ENCODE measurements at regions not wholly inside any gene's neighbourhood (a gene's known extent, or its start where the extent isn't known, plus 50 kb on each side); places are given as distances from the start of the nearest gene placed in this dataset.

DNA sequence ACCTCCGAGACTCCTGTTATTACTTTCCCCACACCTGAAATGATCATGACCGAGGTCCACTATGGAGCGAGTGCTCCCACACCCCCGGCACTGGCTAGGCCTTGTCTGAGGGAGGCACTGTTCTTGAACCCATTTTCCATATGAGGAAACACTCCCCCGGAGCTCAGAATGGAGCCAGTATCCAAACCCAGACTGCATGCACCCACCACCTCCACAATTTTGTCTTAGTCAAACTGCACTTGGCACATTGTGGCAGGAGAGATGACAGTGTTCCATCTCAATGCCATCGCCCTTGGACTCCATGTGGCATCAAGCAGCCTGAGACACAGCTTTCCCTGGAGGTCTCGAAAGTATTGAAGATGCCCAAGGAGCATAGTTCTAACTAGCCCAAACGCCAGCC, 154.1 kb downstream of the NUP210 start:
- DNase-seq (ENCODE audit: low read depth), result no peak

DNA sequence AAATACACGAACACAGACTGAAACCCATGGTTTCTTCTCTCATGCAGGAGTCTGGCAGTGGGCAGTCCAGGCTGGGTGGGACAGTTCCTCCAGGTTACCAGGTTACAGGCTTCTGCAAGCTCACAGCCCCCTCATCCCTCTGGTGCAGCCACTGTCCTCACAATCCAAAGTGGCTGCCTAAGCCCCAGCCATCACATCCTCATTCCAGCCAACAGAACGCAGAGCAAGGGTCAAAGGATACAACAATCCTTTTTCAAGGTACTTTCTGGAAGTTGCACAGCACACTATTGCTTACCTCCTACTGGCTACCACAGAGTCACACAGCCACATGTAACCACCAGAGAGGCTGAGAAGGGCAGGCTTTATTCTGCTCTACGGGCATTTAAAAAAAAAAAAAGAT, 154.6 kb downstream of the NUP210 start:
- DNase-seq (ENCODE audit: low read depth), result no peak

DNA sequence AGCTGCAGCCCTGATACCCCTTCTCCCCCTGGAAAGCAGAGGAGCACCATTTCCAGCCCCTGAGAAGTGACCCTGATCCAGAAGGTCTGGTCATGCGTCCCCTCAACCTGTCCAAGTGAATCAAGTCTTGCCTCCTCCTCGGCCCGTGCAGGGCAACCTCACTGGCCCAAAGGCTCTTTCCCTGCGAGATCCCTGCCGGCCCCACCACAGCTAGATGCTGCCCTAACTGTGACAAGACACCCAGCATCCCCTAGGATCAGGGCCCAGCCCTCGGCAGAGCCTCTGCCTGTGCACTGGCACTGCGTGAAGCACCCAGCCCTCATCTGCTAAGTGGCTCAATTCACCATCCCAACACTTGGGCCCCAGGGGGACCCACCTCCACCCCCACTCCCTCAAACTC, 155.1 kb downstream of the NUP210 start:
- DNase-seq (ENCODE audit: low read depth), result no peak

DNA sequence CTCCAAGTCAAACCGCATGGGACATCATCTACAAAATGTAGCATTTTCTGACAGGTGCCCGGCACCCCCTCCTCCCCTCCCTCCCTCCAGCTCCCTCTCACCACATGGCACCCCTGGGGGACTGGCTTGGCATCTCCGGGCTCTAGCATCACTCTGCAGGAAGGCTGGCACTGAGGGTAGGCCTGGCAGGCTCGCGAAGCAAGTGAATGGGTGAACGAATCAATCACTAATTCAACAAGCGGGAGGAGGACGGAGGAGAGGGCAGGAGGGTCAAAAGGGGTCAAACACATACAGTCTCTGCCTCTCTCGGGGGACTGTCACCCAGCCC, 155.7 kb downstream of the NUP210 start:
- DNase-seq (ENCODE audit: low read depth), result no peak

DNA sequence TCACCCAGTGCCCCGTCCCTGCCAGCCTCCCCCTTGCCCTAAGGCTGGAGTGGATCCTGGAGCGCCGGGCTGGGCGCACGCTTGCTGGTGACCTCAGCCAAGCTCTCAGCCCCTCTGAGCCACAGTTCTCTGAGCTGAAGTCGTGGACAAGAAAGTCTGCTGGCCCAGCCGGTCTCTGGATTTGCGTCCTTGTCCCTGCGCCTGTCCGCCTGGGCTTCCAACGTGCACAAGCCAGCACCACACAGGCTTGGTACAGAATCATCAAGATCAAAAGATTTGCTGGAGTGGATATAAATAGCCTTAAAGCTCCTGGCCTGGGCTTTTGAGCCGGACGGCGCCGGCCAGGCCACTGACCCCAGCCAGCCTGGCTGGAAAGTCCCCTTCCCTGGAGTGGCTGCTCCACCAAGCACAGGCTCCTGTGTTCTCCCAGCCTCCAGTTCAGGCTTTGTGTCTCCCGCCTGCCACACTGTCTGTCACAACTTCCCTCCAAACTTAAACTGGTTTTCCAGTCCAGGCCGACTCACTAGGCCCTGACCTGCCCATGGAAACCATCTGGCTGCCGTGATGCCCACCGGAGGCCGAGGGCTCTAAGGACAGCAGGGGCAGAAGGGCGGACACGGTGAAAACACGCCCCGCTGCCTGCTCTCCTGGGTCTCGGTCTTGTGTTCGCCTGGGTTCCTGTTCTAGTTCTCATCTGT, 156.2 kb downstream of the NUP210 start:
- no peak for DNase-seq (ENCODE audit: low read depth)

DNA sequence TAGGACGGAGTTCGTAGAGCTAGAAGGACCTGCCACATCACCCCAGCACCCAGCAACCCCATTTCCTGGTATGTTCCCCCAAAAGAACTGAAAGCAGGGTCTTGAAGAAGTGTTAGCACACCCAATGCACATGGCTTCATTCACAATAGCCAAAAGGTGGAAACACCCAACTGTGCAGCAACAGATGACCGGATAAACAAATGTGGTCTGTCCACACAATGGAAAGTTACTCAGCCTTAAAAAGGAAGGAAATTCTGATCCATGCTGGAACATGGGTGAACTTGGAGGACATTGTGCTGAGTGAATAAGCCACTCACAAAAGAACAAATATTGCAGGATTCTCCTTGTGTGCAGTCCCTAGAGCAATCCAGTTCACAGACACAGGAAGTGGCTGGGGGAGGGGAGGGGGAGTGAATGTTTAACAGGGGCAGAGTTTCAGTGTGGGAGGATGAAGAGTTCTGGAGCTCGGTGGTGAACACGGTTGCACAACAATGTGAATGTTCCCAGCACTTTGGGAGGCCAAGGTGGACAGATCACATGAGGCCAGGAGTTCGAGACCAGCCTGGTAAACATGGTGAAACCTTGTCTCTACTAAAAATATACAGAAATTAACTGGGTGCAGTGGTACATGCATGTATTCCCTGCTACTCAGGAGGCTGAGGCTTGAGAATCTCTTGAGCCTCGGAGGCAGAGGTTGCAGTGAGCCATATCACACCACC, 157.5 kb downstream of the NUP210 start:
- DNase-seq (ENCODE audit: low read depth), result no peak

DNA sequence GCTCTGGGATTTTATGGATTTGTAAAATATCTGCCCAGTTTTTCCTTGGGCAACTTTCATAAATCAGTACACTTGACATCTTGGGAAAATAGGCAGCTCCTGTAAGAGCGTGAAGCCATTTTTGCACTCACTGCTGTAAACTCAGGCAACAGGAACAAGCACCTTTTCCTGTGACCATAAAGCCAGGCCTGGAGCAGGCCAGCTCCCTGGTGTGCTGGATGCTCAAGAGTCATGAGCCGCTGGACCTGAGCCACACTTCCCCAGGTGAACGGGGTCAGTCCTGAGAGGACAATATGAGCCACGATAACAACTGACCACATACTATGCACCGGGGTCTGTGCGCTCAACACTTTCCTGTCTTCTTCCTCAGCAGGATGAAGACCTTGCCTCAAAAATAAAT, 158.2 kb downstream of the NUP210 start:
- DNase-seq (ENCODE audit: low read depth), result no peak

DNA sequence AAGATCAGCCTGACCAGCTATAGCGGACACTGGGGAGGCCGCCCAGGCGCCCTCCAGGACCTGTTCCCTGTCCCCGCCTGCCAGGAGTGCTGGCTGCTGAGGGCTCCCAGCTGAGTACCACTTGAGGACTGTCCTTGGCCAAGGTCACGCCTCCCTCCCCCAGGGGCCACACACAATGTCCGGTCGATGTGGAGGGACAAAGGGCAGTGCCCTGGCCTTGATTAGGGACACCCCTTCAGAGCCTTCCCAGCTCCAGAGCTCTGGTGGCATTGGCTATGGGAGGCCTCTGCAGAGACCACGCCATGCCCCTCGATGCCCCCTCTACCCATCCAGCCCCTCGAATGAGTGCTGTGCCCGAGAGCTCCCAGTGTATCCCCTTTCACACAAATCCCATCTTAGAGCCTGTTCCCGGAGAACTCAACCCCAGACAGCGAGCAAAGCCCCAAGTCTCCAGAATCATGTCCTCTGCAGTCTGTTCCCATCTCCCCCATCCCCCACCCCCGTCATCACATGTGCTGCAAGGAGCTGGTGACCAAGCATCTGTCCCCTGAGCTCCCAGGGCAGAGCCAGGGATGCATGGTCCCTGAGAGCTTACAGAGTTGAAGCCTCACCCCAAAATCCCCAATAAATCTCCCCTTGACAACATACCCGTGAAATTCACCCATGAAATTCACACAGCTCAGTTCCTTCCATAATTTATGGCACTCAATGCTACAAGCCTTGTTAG, 158.9 kb downstream of the NUP210 start:
- DNase-seq (ENCODE audit: low read depth), result no peak

DNA sequence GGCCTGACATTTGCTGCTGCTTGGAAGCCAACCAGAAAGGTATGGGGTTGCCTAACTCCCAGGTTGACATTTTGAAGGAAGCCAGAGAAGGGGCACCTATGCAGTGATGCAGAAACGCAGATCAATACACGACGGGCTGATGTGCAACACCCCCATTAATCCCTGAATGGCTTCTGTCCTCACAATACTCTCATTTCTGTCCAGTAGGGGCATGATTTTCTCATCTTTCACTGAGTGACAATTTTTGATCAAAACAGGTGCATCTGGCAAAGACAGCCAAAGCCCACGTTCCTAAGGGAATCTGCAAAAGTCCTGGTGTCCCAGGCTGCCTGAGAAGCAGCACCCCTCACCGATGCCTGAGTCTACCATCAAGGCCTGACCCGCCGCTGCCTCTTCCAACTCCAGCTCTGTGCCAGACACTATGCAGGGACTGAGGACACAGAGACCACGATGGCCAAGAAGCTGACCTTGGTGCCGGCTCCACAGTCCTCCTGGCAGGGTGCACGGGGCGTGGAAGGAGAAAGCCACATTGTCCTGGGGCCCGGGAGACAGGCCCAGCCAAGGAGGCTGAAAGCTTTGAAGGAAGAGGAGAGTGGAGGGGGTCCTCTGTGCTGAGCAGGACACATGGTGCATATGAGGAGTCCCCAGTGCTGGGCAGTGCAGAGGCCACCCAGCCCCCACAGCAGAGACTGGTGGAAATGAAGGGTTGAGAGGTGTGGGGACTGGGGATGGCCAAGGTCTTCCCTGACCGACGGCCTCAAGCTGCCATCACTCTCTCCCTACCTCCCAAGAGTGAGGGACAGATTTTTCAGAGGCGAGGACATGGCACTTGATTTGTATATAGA, 159.6 kb downstream of the NUP210 start:
- DNase-seq (ENCODE audit: low read depth), result no peak

DNA sequence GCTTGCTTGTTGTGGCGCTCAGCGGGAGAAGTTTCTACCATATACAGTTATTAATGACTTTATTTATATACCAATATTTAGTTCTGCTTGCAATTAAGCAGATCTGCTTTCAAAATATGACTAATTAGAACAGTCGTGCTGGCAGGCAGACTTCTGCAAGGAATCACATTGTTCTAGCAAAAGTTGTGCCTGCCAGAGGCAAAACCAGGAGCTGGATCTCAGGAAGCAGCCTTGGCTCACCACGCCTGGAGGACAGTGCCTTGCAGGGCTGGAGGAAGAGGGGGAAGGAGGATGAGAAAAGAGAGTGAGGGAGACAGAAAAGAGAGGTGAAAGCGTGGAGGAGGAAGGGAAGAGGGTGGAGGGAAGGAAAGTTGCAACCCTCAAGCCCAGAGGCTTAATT, 160.3 kb downstream of the NUP210 start:
- DNase-seq (ENCODE audit: low read depth), result no peak

DNA sequence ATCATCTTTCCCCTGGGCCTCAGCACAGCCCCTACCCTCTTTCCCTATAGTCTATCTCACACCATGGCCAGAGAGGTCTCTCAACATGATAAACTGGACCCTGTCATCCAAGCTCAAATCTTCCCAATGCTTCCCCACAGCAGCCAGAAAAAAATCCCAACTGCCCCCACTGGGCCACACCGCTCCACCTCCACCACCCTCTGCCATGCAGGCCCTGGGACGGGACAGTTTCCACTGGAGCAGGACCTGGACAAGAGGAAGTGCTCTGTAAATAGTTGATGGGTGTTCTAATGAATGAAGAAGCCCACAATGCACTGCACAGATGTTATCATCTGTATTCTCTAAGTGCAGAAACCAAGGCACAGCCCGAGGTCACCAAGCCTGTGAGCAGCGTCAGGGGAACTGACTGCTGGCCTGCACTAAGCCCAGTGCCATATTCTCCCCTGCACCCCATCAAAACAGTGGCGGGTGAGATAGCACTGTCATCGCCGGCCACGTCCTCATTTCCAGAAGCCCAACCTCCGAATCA, 161.1 kb downstream of the NUP210 start:
- DNase-seq (ENCODE audit: low read depth), result no peak

DNA sequence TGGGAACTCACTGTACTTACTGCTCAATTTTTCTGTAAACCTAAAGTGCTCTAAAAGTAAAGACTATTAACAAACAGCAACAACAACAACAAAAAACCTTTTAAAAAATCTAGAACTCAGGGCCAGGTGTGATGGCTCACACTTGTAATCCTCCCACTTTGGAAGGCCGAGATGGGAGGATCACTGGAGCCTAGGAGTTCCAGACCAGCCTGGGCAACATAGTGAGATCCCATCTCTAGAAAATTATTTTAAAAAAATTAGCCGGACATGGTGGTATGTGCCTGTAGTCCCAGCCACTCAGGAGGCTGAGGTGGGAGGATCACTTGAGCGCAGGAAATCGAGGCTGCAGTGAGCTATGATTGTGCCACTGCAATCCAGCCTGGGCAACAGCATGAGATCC, 161.8 kb downstream of the NUP210 start:
- DNase-seq (ENCODE audit: low read depth), result no peak

DNA sequence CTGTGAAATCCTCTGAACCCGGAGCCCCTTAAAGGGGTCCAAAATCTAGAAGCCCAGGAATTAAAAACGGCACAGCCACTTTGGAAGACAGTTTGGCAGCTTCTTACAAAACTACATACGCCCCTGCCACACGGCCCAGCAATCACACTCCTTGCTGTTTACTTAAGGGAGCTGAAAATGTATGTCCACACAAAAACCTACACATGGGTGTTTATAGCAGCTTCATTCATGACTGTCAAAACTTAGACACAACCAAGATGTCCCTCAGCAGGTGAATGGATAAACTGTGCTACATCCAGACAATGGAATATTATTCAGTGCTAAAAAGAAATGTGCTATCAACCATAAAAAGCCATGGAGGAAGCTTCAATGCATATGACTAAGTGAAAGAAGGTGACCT, 162.5 kb downstream of the NUP210 start:
- no peak for DNase-seq (ENCODE audit: low read depth)

DNA sequence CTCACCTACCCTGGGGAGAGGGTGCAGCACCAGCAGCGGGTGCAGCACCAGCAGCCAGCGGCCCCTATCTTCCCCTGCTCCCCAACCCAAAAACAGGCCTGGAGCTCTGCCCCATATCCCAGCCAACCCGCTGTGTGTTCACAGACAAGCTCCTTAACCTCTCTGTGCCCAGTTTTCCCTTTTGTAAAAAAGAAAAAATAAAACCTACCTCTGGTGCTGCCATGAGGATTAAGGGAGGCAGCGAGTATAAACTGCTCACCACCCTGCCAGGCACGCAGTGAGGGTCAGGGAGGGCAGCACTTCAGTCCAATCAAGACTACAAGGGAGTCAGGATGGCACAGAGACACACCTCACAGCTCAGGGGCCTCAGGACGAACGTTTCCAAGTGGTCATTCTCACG, 163.3 kb downstream of the NUP210 start:
- DNase-seq (ENCODE audit: low read depth), result no peak

DNA sequence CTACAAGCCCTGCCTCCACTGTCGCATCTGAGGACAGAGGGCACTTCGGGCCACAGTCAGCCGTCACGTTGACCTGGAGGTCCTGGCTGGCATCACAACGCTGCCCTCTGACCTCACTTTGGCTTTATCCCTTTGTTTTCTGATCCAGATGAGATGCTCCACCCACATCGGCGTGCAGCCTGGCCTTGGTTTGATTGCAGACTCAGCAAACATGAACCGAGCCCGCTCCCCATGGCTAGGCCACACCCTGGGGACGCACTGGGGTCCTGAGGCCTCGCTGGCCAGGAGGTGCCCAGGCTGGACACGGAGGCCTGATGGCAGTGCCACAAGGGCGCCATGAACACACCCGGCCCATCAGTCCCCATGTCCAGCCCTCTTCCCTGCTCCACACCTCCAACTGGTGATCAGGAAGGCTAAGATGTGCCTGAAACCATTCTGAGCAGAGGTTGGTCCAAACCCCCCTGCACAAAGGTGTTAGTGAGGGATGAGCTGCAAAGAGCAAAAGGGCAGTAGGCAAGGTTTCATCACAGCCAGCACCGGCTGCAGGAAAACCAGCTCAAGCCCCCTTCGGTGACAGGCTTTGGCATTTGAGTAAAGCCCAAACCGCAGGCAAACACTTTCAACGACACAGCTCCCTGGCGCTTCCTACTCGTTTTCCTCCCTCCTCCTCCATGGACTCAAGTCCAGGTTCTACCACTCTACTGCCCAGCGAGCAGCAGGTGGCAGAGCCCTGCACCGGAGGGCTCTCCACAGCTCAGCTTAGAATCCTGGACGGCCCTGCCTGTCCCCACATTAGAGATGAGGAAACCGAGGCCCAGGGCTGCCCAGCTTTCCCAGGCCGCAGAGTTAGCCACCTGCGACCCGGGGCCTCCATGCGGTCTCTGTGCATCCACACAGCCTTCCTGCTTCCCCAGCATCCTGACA, 165.8 kb downstream of the NUP210 start:
- DNase-seq (ENCODE audit: low read depth), result no peak

DNA sequence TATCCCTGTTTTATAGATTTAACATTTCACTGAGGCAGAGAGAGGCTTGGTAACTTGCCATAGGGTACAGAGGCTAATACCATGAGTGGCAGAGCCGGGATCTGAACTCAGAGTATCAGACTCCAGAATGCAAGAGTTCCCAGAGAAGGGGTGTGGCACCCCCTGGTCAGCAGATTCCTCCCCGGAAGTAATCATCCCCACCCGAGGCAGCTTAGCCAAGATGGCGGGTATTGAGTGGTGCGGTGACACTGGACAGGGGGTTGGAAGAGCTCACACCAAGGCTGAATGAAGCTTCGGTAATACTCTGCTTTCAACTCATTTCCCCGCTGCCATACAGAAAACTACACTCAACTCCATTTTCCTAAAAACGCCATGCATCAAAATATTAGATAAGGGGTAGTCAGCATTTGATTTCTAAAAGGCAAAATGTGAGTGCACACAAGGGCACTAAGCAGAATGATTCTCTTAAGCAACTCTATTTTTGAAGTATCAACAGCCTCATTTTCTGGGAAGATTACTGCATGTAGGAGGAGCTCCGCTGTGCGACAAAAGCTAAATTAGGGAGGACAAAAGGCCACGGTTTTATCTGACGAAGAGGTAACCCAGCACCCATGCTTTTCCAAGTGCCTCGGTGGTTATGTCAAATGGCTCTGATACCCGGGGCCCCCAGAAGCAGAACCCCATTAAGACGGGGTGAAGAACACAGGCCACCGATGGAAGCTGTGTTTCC, 166.7 kb downstream of the NUP210 start:
- DNase-seq (ENCODE audit: low read depth), result no peak

DNA sequence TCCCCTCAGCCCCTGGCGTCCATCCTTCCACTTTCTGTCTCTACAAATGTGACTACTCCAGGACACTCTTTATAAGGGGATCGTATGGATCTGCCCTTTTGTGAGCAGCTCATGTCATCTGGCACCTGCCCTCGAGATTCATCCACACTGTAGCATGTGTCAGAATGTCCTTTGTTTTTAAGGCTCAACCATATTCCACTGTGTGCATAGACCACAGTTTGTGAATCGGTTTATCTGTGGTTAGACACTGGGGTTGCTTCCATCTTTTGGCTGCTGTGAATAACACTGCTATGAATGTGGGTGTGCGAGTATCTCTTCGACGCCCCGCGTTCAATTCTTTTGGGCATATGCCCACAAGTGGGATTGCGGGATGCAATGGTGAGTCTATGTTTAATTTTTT, 167.9 kb downstream of the NUP210 start:
- DNase-seq (ENCODE audit: low read depth), result no peak

DNA sequence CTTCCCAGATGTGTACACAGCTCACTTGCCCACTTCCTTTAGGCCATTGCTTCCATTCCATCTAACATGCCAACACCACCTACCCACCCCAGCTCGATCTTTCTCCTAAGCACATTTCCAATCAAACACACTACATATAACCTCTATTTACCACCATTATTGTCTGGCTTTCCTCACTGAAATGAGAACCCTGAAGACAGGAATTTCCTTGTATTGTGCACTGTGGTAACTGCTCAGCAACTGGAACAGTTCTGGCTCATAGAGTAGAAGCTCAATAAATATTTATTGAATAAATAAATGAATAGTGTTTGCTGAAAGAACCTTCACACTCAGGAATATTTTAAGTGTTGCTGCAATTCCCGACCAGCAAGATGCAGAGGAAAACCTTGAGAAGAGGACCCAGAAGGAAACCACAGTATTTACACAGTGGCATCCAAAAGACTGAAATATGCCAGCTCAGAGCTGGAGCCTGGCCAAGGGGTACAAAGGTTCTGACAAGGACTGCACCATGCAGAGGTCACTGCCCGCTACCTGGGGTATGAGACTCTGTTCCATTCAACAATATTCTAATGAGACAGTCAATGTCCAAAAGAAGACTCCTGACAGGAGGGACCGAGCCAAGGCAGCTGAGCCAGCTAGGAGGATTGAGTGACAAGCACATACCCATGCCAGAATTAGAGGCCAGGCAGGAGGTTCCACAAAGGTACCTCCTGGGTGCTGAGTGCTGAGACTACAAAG, 168.8 kb downstream of the NUP210 start:
- DNase-seq (ENCODE audit: low read depth), result no peak

DNA sequence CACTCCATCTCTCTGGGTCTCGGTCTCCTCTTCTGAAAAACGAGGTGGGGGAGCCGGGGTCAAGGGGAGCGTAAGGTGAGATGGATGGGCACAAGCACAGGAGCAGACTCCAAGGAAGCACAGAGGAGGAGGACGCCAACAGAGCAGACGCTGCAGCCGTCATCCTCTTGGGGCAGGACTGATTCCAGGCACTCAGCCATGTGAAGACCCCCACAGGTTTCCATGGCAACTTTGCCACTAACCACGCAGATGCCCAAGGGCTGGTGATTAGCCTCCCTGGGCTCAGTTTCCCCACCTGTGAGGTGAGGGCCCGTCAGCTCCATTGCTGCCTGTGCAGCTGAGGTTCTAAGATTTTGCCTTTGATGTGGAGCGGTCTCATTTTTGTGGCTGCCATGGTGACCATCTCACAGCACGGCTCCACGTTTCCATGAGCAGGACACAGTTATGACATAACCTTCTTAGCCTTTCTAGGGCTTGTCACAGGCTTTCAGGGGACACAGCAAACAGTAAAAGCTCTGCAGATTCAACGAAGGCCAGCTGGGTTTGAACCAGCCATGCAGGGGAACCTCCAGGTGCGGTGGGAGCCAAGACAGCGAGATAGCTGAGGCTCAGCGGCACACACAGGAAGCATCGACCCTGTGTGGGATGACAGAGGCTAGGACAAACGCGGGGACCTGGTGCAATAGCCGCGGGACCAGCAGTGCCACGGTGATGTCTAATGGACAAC, 170.3 kb downstream of the NUP210 start:
- DNase-seq (ENCODE audit: low read depth), result no peak

Measured in LHCN-M2 (cell line).